Activated naive CD4-positive, alpha-beta T cell treated with anti-CD3 and anti-CD28 coated beads for 36 hours (primary cell): ENCODE measurements at regions not wholly inside any gene's neighbourhood (a gene's known extent, or its start where the extent isn't known, plus 50 kb on each side); places are given as distances from the start of the nearest gene placed in this dataset.
"Not testable (repeated sequence)": the region's sequence is repeated elsewhere in the genome, so short reads cannot be mapped to it uniquely, and the experiment has no call there.

Experiments
- CTCF ChIA-PET: fragments of 350-600 bp; sonication (Branson Sonifier 250); formaldehyde crosslinking; loops from one replicate; lab custom pipeline; 2021; ENCODE audit warnings: antibody characterized with exemption; lab: Charles Lee
- DNase-seq: peaks from one replicate; pipeline ENCODE4 v3.0.0-alpha.2; 2020
- H3K27ac Mint-ChIP-seq: one replicate; pipeline ENCODE4 v1.8.0; 2021; ENCODE audit warnings: mild to moderate bottlenecking, mixed read lengths
- H3K27me3 Mint-ChIP-seq: one replicate; pipeline ENCODE4 v1.8.0; 2021; ENCODE audit warnings: low read depth, mixed read lengths
- H3K36me3 Mint-ChIP-seq: one replicate; pipeline ENCODE4 v1.8.0; 2021; ENCODE audit warnings: low read depth, mixed read lengths
- H3K4me1 Mint-ChIP-seq: one replicate; pipeline ENCODE4 v1.8.0; 2021; ENCODE audit warnings: low read depth, mixed read lengths
- H3K4me3 Mint-ChIP-seq: one replicate; pipeline ENCODE4 v1.8.0; 2021; ENCODE audit warnings: mild to moderate bottlenecking, moderate library complexity, mixed read lengths
- H3K9me3 Mint-ChIP-seq: one replicate; pipeline ENCODE4 v1.8.0; 2021; ENCODE audit warnings: mixed read lengths
- intact Hi-C: fragments of 100-400 bp; cut with micrococcal nuclease; formaldehyde crosslinking; loops from one replicate; pipeline ENCODE4 v1.15.1; 2023

DNA sequence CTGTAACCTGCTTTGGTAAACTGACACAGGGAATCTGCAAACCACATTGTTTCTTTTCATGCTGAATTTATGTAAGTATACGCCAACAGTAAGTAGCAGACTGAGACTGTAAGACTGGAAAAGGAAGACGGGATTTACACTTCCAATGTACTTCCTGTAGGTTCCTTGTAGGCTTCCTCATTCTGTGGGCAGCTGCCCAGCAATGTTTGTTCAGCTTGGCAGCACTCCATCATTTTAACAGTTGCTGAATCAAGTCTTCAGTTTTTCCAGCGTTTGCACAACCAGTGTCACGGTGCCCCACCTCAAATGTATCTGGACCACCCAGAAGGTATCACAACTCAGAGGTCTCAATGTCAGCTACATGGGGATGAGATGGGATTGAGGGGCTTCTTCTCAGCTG lies 232.6 kb downstream of the PRDM9 start:
- no peaks in the 10 kb centered on the region for H3K4me1 Mint-ChIP-seq
- H3K27me3 Mint-ChIP-seq = no peaks in the 10 kb centered on the region
- H3K36me3 Mint-ChIP-seq = no peaks in the 10 kb centered on the region
- intact Hi-C loops = no loop called here
- H3K27ac Mint-ChIP-seq = no peak overlapping the region
- CTCF ChIA-PET = no interaction called here
- no peak overlapping the region for H3K4me3 Mint-ChIP-seq
- peaks cover 2% of the 10 kb centered on the region for H3K9me3 Mint-ChIP-seq
- no peak for DNase-seq

GRCh38 chr5:23742701-23743100 lies 235.3 kb downstream of the PRDM9 start:
- DNase-seq = no peak
- H3K27ac Mint-ChIP-seq = no peak overlapping the region
- no peaks in the 10 kb centered on the region for H3K36me3 Mint-ChIP-seq
- peaks cover 2% of the 10 kb centered on the region for H3K9me3 Mint-ChIP-seq
- intact Hi-C loops = no loop called here
- no peak overlapping the region for H3K4me3 Mint-ChIP-seq
- no peaks in the 10 kb centered on the region for H3K4me1 Mint-ChIP-seq
- CTCF ChIA-PET = no interaction called here
- H3K27me3 Mint-ChIP-seq = no peaks in the 10 kb centered on the region

DNA sequence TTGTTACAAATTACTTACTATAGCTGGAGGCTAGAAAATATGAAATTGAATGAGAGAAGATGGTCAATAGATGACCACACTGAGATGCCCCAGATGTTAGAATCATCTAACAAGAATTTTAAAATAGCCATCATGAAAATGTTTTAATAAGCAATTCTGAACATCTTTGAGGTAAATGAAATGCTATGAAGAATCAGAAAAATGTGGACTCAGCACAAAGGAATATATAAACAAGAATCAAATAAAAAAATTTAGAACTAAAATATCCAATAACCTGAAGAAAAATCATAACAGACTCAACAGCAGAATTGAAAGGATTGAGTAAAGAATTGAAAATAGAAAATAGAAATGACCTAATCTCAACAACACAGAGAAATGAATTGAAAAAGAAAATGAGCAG lies 248.5 kb downstream of the PRDM9 start:
- Mint-ChIP-seq H3K27ac (no peak overlapping the region), H3K36me3 (no peaks in the 10 kb centered on the region), H3K4me3 (no peak overlapping the region), H3K4me1 (no peaks in the 10 kb centered on the region), H3K27me3 (no peaks in the 10 kb centered on the region), H3K9me3 (peaks cover 7% of the 10 kb centered on the region)
- DNase-seq = no peak
- CTCF ChIA-PET = no interaction called here
- intact Hi-C loops = no loop called here

DNA sequence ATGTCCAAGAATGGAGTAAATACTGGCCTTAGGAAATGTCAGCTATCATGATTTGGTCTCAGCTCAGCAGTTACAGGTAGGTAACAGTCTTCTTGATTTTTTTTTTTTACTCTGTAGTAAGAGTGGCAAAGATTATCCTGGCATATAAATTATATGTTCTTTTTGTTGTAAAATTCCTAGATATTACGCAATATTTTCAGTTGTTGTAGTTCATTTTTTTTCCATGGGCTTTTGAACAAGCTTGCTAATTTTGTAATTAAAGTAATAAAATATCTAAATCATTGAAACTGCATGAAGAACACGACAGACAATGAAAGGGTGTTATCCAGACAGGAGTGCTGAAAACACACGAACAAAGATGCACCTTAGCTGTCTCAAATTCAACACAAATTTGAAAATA lies 249.4 kb downstream of the PRDM9 start:
- Mint-ChIP-seq H3K4me1 (no peaks in the 10 kb centered on the region), H3K9me3 (peaks cover 5% of the 10 kb centered on the region), H3K27me3 (no peaks in the 10 kb centered on the region), H3K36me3 (no peaks in the 10 kb centered on the region), H3K4me3 (no peak overlapping the region), H3K27ac (no peak overlapping the region)
- CTCF ChIA-PET = interaction anchor here (0.6 kb wide), 1 partner anchor 176 kb away, joined by 3 read pairs; no protein-coding TSS in a partner anchor
- no peak for DNase-seq
- intact Hi-C loops = no loop called here

GRCh38 chr5:23763170-23763569 lies 255.8 kb downstream of the PRDM9 start:
- Mint-ChIP-seq H3K27ac (no peak overlapping the region), H3K9me3 (peaks cover 11% of the 10 kb centered on the region), H3K36me3 (no peaks in the 10 kb centered on the region), H3K27me3 (no peaks in the 10 kb centered on the region), H3K4me1 (no peaks in the 10 kb centered on the region), H3K4me3 (no peak overlapping the region)
- CTCF ChIA-PET = no interaction called here
- DNase-seq = no peak
- intact Hi-C loops = no loop called here

DNA sequence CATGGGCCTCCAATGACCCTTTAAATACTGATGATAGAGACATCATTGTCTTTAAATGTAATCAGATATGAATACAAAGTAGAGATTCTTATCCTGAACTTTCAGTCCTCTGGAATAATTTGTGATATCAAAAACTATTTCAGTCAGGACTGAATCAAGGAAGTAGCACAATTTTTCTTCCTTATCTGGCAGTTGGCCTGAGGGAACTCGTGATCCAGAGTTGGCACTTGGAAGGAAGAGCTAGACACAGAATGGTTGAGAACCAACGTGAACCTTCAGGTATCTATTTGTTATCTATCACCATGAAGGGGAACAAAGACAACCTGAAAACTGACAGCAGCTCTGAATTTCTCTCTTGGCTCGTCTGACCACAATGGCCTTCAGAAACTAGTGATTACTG lies 269.3 kb downstream of the PRDM9 start:
- Mint-ChIP-seq H3K4me3 (no peak overlapping the region), H3K4me1 (no peaks in the 10 kb centered on the region), H3K27me3 (no peaks in the 10 kb centered on the region), H3K27ac (no peak overlapping the region), H3K36me3 (no peaks in the 10 kb centered on the region), H3K9me3 (peaks cover 16% of the 10 kb centered on the region)
- intact Hi-C loops = no loop called here
- CTCF ChIA-PET = no interaction called here
- no peak for DNase-seq

DNA sequence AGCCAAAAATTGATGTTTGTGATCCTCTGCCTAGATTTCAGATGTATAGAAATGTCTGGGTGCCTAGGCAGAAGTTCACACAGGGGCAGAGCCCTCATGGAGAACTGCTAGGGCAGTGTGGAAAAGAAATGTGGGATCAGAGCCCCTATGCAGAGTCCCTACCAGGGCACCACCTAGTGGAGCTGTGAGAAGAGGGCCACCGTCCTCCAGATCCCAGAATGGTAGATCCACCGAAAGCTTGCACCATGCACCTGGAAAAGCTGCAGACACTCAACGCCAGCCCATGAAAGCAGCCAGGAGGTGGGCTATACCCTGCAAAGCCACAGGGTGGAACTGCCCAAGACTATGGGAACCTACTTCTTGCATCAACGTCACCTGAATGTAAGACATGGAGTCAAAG lies 292.9 kb downstream of the PRDM9 start:
- H3K36me3 Mint-ChIP-seq, CTCF ChIA-PET, H3K4me3 Mint-ChIP-seq, H3K27ac Mint-ChIP-seq, H3K4me1 Mint-ChIP-seq, intact Hi-C loops, DNase-seq, H3K27me3 Mint-ChIP-seq: not testable (repeated sequence)
- H3K9me3 Mint-ChIP-seq = peaks cover 11% of the 10 kb centered on the region

DNA sequence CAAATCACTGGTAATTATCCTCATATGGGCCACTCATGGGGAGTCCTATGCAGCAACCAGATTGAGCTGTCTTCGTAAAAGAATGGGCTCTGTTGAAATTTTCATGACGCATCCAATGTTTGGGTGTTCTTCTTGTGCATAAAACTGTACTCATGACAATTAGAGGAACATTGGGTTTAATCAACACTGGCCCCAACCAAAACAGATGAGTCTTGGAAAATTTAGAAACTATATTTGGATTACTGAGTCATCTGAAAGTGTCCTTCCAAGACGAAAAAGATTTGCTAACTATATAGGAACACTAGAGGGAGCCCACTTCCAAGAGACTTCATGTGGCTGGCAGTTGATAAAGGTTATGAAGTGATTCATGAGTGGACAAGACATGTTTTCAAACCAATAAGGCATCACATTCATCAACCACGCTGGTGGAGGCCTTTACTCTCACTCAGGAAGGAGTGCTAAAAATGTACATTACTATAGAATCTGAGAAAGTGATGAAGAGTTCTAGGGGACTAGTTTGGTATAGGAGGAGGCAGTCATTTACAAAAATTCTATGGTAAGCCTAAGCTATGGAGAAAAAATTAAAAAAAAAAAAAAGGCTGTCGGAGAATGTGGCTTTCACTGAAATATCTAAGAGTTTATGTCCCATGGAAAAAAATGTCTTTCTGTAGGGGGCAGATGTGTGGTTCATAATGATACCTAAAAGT lies 313.5 kb downstream of the PRDM9 start:
- H3K4me3 Mint-ChIP-seq = no peak overlapping the region
- H3K9me3 Mint-ChIP-seq = peaks cover 13% of the 10 kb centered on the region
- CTCF ChIA-PET = no interaction called here
- DNase-seq = no peak
- no peak overlapping the region for H3K27ac Mint-ChIP-seq
- no peaks in the 10 kb centered on the region for H3K36me3 Mint-ChIP-seq
- no peaks in the 10 kb centered on the region for H3K27me3 Mint-ChIP-seq
- no peaks in the 10 kb centered on the region for H3K4me1 Mint-ChIP-seq
- intact Hi-C loops = no loop called here

DNA sequence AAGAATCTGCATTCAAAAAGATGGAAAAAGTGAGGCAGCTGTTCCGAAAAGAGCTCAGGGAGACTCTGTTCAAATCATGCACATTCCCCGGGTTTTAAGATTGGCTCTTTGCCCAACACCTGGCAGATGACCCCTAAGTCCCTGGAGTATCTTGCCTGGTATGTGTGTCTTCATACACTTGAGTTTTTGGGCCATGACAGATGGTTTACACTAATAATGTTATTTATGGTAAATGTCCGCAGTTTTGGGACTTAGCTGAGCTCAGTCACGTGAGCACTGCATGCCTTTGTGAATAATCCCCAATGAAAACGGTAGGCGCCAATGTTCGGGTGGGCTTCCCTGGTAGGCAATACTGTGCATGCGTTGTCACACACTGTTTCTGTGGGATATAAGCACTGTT lies 316.1 kb downstream of the PRDM9 start:
- CTCF ChIA-PET = no interaction called here
- no peak for DNase-seq
- no peak overlapping the region for H3K27ac Mint-ChIP-seq
- no peaks in the 10 kb centered on the region for H3K36me3 Mint-ChIP-seq
- H3K4me1 Mint-ChIP-seq = no peaks in the 10 kb centered on the region
- intact Hi-C loops = no loop called here
- peaks cover 16% of the 10 kb centered on the region for H3K9me3 Mint-ChIP-seq
- H3K4me3 Mint-ChIP-seq = no peak overlapping the region
- no peaks in the 10 kb centered on the region for H3K27me3 Mint-ChIP-seq

DNA sequence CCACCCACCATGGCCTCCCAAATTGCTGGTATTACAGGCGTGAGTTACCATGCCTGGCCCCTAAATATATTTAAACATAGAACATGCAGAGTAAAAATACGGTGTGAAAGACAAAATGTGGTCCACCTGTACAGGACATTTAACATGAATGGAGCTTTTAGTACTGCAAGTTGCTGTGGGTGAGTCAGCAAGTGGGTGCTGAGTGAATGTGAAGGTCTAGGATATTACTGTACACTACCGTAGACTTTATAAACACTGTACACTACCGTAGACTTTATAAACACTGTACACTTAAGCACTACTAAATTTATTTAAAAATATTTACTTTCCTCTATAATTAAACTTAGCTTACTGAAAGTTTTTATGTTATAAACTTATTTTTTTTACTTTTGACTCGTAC lies 317.8 kb downstream of the PRDM9 start:
- H3K4me1 Mint-ChIP-seq = no peaks in the 10 kb centered on the region
- H3K27ac Mint-ChIP-seq = no peak overlapping the region
- no peaks in the 10 kb centered on the region for H3K36me3 Mint-ChIP-seq

DNA sequence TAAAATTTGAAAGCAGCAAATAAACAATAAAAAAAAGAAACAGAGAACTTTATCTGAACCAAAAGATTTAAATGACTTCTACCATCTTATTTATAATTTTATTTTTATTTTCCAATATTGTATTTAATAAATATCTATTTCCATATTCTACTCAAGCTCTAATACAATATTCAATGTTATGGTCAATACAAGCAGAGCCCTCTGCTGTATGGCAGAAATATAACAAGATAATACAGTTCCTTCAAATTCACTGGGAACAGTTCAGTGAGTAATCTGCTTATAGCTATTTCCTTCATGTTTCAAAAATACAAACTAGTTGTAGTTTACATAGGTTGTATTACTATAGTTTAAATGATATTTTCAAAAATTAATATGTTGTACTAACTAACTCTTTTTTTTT lies 332.7 kb downstream of the PRDM9 start:
- H3K27me3 Mint-ChIP-seq = no peaks in the 10 kb centered on the region
- intact Hi-C loops = no loop called here
- DNase-seq = no peak
- H3K9me3 Mint-ChIP-seq = peaks cover 12% of the 10 kb centered on the region
- no peaks in the 10 kb centered on the region for H3K36me3 Mint-ChIP-seq
- H3K27ac Mint-ChIP-seq = no peak overlapping the region
- no peak overlapping the region for H3K4me3 Mint-ChIP-seq
- CTCF ChIA-PET = no interaction called here
- no peaks in the 10 kb centered on the region for H3K4me1 Mint-ChIP-seq

More for the DNA sequence above, 317.8 kb downstream of the PRDM9 start:
- Mint-ChIP-seq H3K4me3 (no peak overlapping the region), H3K9me3 (peaks cover 16% of the 10 kb centered on the region), H3K27me3 (no peaks in the 10 kb centered on the region)
- no peak for DNase-seq
- intact Hi-C loops = no loop called here
- CTCF ChIA-PET = no interaction called here

DNA sequence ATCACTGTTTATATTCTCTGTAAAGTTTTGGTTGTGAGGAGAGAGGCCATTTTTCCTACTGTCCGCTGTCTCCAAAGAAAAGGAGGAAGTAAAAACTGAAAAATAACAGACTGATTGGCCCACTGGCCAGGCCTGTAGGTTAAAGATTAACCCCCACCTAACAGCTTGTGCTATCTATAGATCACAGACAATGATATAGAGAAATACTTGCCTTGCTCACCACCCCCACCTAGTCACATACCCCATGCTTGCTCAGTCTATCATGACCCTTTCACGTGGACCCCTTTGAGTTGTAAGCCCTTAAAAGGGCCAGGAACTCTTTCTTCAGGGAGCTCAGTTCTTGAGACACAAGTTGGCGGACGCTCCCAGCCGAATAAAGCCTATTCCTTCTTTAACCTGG lies 357.4 kb downstream of the PRDM9 start:
- Mint-ChIP-seq H3K27ac (no peak overlapping the region), H3K27me3 (no peaks in the 10 kb centered on the region), H3K36me3 (no peaks in the 10 kb centered on the region), H3K4me3 (no peak overlapping the region), H3K9me3 (peaks cover 11% of the 10 kb centered on the region), H3K4me1 (no peaks in the 10 kb centered on the region)
- intact Hi-C loops = no loop called here
- CTCF ChIA-PET = no interaction called here
- DNase-seq = no peak

GRCh38 chr5:23877847-23878246 lies 370.4 kb downstream of the PRDM9 start:
- intact Hi-C loops = no loop called here
- Mint-ChIP-seq H3K27me3 (no peaks in the 10 kb centered on the region), H3K4me1 (no peaks in the 10 kb centered on the region), H3K9me3 (peaks cover 4% of the 10 kb centered on the region), H3K4me3 (no peak overlapping the region), H3K27ac (no peak overlapping the region), H3K36me3 (peaks cover 1% of the 10 kb centered on the region)
- no peak for DNase-seq
- CTCF ChIA-PET = no interaction called here
